Suprapubic skin (tissue), 3 donors: ENCODE measurements at regions not wholly inside any gene's neighbourhood (a gene's known extent, or its start where the extent isn't known, plus 50 kb on each side); places are given as distances from the start of the nearest gene placed in this dataset.

Experiments used
- EP300 ChIP-seq: sonication (generic); formaldehyde crosslinking; IDR thresholded peaks from one replicate; pipeline ENCODE4 v1.6.1; 2017; ENCODE audit warnings: antibody characterized with exemption
- POLR2A ChIP-seq, 2 donors: fragments of 450-650 bp; IDR thresholded peaks; one replicate each; pipeline ENCODE4 v1.6.1; 2017; ENCODE audit warnings: antibody characterized with exemption in 2 of 2, mild to moderate bottlenecking in 2 of 2, moderate library complexity in 2 of 2
- TF ChIP-seq, protein P1 (sequence below), 2 donors: fragments of 200-600 bp in 1 of 2; fragments of 450-650 bp in 1 of 2; sonication (generic) in 1 of 2; IDR thresholded peaks; one replicate each; pipeline ENCODE4 v1.5.1; 2016 to 2019; ENCODE audit warnings: antibody characterized with exemption in 2 of 2, mild to moderate bottlenecking in 1 of 2, moderate library complexity in 1 of 2

DNA sequence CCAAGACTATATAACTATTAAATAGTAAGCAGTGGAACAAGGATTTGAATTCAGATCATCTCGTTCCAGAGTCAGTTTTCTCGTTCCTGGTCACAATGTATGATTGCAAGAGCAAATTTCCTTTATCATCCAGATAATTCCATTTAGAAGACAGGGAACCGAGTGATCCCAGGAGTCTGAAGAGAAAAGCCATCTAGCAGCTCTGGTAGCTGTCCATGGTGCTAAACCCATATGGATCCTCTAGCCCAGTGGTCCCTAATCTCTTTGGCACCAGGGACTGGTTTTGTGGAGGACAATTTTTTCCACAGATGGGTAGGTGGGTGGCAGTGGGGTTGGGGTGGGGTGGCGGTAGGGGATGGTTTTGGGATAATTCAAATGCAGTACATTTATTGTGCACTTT, 229.4 kb downstream of the PTPRU start:
- TF ChIP-seq POLR2A (IDR thresholded peaks at IDR 0.05): no peak
- TF ChIP-seq, protein P1, sequence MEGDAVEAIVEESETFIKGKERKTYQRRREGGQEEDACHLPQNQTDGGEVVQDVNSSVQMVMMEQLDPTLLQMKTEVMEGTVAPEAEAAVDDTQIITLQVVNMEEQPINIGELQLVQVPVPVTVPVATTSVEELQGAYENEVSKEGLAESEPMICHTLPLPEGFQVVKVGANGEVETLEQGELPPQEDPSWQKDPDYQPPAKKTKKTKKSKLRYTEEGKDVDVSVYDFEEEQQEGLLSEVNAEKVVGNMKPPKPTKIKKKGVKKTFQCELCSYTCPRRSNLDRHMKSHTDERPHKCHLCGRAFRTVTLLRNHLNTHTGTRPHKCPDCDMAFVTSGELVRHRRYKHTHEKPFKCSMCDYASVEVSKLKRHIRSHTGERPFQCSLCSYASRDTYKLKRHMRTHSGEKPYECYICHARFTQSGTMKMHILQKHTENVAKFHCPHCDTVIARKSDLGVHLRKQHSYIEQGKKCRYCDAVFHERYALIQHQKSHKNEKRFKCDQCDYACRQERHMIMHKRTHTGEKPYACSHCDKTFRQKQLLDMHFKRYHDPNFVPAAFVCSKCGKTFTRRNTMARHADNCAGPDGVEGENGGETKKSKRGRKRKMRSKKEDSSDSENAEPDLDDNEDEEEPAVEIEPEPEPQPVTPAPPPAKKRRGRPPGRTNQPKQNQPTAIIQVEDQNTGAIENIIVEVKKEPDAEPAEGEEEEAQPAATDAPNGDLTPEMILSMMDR (IDR thresholded peaks at IDR 0.05): no peak
- TF ChIP-seq EP300: no peak
